SK-N-MC (cell line): ENCODE measurements at regions not wholly inside any gene's neighbourhood (a gene's known extent, or its start where the extent isn't known, plus 50 kb on each side); places are given as distances from the start of the nearest gene placed in this dataset.

Source experiments
- EZH2 ChIP-seq: fragments of 200-600 bp; sonication (generic); IDR thresholded peaks from one replicate; pipeline ENCODE4 v1.6.1; 2017; ENCODE audit warnings: antibody characterized with exemption
- POLR2AphosphoS5 ChIP-seq: IDR thresholded peaks from 2 replicates; pipeline ENCODE4 v1.6.1; 2012; ENCODE audit warnings: mild to moderate bottlenecking, low read depth, low read length, borderline replicate concordance

- TF ChIP-seq POLR2AphosphoS5 (no peak), EZH2 (no peak)
Observed at GRCh38 chr11:11152877-11153276, 200.2 kb downstream of the CSNK2A3 start.
